IPS-18a (cell line): ENCODE measurements at regions not wholly inside any gene's neighbourhood (a gene's known extent, or its start where the extent isn't known, plus 50 kb on each side); places are given as distances from the start of the nearest gene placed in this dataset.

Source experiments
- H3K27ac ChIP-seq: one replicate; pipeline ENCODE4 v1.5.1; 2013; ENCODE audit warnings: low read length
- H3K27me3 ChIP-seq: one replicate; pipeline ENCODE4 v1.6.1; 2013; ENCODE audit warnings: mild to moderate bottlenecking, low read length; ENCODE audit not compliant: control insufficient read depth, insufficient read depth
- H3K36me3 ChIP-seq: one replicate; pipeline ENCODE4 v1.6.1; 2013; ENCODE audit warnings: low read depth, low read length; ENCODE audit not compliant: control insufficient read depth
- H3K4me1 ChIP-seq: one replicate; pipeline ENCODE4 v1.6.1; 2013; ENCODE audit warnings: low read depth, low read length; ENCODE audit not compliant: control insufficient read depth
- H3K4me3 ChIP-seq: one replicate; pipeline ENCODE4 v1.5.1; 2013; ENCODE audit warnings: low read length
- H3K9ac ChIP-seq: one replicate; pipeline ENCODE4 v1.6.1; 2013; ENCODE audit warnings: mild to moderate bottlenecking, low read length, moderate library complexity
- H3K9me3 ChIP-seq: one replicate; pipeline ENCODE4 v1.6.1; 2013; ENCODE audit warnings: low read depth, low read length; ENCODE audit not compliant: control insufficient read depth

GRCh38 chr5:124661317-124662141, 84.9 kb downstream of the ZNF608 start:
- H3K4me1 ChIP-seq: peaks cover 69% of the 10 kb centered on the region
- H3K4me3 ChIP-seq: peak overlapping the region; percentile 50
- no peaks in the 10 kb centered on the region for H3K27me3 ChIP-seq
- H3K27ac ChIP-seq: no peak overlapping the region
- H3K9me3 ChIP-seq: no peaks in the 10 kb centered on the region
- H3K36me3 ChIP-seq: no peaks in the 10 kb centered on the region
- H3K9ac ChIP-seq: no peak overlapping the region

- H3K27me3 ChIP-seq: no peaks in the 10 kb centered on the region
- H3K36me3 ChIP-seq: no peaks in the 10 kb centered on the region
- H3K4me1 ChIP-seq: peaks cover 78% of the 10 kb centered on the region
- H3K27ac ChIP-seq: no peak overlapping the region
- peak overlapping the region; percentile 50 for H3K4me3 ChIP-seq
- no peaks in the 10 kb centered on the region for H3K9me3 ChIP-seq
- no peak overlapping the region for H3K9ac ChIP-seq
Observed at GRCh38 chr5:124660229-124661093, 86.0 kb downstream of the ZNF608 start.

GRCh38 chr5:124659798-124660197, 86.6 kb downstream of the ZNF608 start:
- Histone ChIP-seq H3K27ac (no peak overlapping the region), H3K4me3 (no peak overlapping the region), H3K36me3 (no peaks in the 10 kb centered on the region), H3K4me1 (peaks cover 78% of the 10 kb centered on the region), H3K27me3 (no peaks in the 10 kb centered on the region), H3K9ac (no peak overlapping the region), H3K9me3 (no peaks in the 10 kb centered on the region)

GRCh38 chr5:124658867-124659557, 87.4 kb downstream of the ZNF608 start:
- no peak overlapping the region for H3K27ac ChIP-seq
- no peaks in the 10 kb centered on the region for H3K27me3 ChIP-seq
- H3K4me1 ChIP-seq: peaks cover 74% of the 10 kb centered on the region
- H3K9me3 ChIP-seq: no peaks in the 10 kb centered on the region
- H3K4me3 ChIP-seq: no peak overlapping the region
- no peaks in the 10 kb centered on the region for H3K36me3 ChIP-seq
- no peak overlapping the region for H3K9ac ChIP-seq

- peaks cover 58% of the 10 kb centered on the region for H3K4me1 ChIP-seq
Observed at GRCh38 chr5:124655921-124656511, 90.4 kb downstream of the ZNF608 start.

GRCh38 chr5:124655251-124655917, 91.1 kb downstream of the ZNF608 start:
- Histone ChIP-seq H3K36me3 (no peaks in the 10 kb centered on the region), H3K27me3 (no peaks in the 10 kb centered on the region), H3K9me3 (no peaks in the 10 kb centered on the region), H3K4me3 (no peak overlapping the region), H3K4me1 (peaks cover 57% of the 10 kb centered on the region), H3K27ac (no peak overlapping the region), H3K9ac (no peak overlapping the region)

More at GRCh38 chr5:124655921-124656511, 90.4 kb downstream of the ZNF608 start:
- Histone ChIP-seq H3K36me3 (no peaks in the 10 kb centered on the region), H3K27ac (no peak overlapping the region), H3K27me3 (no peaks in the 10 kb centered on the region), H3K9me3 (no peaks in the 10 kb centered on the region), H3K4me3 (no peak overlapping the region), H3K9ac (no peak overlapping the region)

- no peaks in the 10 kb centered on the region for H3K27me3 ChIP-seq
- H3K36me3 ChIP-seq: no peaks in the 10 kb centered on the region
- no peak overlapping the region for H3K27ac ChIP-seq
- H3K9ac ChIP-seq: no peak overlapping the region
- no peaks in the 10 kb centered on the region for H3K9me3 ChIP-seq
- no peak overlapping the region for H3K4me3 ChIP-seq
- H3K4me1 ChIP-seq: peaks cover 51% of the 10 kb centered on the region
Observed at GRCh38 chr5:124654418-124654817, 92.0 kb downstream of the ZNF608 start.

GRCh38 chr5:124653666-124654065, 92.8 kb downstream of the ZNF608 start:
- Histone ChIP-seq H3K27me3 (no peaks in the 10 kb centered on the region), H3K27ac (no peak overlapping the region), H3K4me1 (peaks cover 48% of the 10 kb centered on the region), H3K9ac (no peak overlapping the region), H3K36me3 (peaks cover 1% of the 10 kb centered on the region), H3K9me3 (no peaks in the 10 kb centered on the region), H3K4me3 (no peak overlapping the region)

GRCh38 chr5:124652892-124653441, 93.5 kb downstream of the ZNF608 start:
- no peak overlapping the region for H3K9ac ChIP-seq
- H3K4me1 ChIP-seq: peaks cover 41% of the 10 kb centered on the region

GRCh38 chr5:124652514-124652819, 94.0 kb downstream of the ZNF608 start:
- Histone ChIP-seq H3K4me1 (peaks cover 39% of the 10 kb centered on the region), H3K27ac (no peak overlapping the region), H3K27me3 (no peaks in the 10 kb centered on the region), H3K36me3 (peaks cover 12% of the 10 kb centered on the region), H3K4me3 (no peak overlapping the region), H3K9ac (no peak overlapping the region), H3K9me3 (no peaks in the 10 kb centered on the region)

More at GRCh38 chr5:124652892-124653441, 93.5 kb downstream of the ZNF608 start:
- no peak overlapping the region for H3K27ac ChIP-seq
- no peak overlapping the region for H3K4me3 ChIP-seq
- H3K27me3 ChIP-seq: no peaks in the 10 kb centered on the region
- H3K36me3 ChIP-seq: peaks cover 8% of the 10 kb centered on the region
- no peaks in the 10 kb centered on the region for H3K9me3 ChIP-seq
